ENCODE measurements at regions not wholly inside any gene's neighbourhood (a gene's known extent, or its start where the extent isn't known, plus 50 kb on each side); places are given as distances from the start of the nearest gene placed in this dataset.

- Histone ChIP-seq H3K27ac (ENCODE audit: low read depth, low read length) (no peak overlapping the region), H3K4me1 (ENCODE audit: control insufficient read depth in 1 of 2, insufficient read depth in 2 of 2, low read length in 2 of 2) (no peaks in the 10 kb centered on the region), H3K4me3 (ENCODE audit: low read depth in 1 of 2, low read length in 2 of 2) (no peak overlapping the region), H3K36me3 (ENCODE audit: control insufficient read depth in 1 of 2, insufficient read depth in 2 of 2, low read length in 2 of 2) (peaks cover 3 to 7% of the 10 kb centered on the region in 2 donors), H3K27me3 (ENCODE audit: control insufficient read depth in 1 of 2, insufficient read depth in 2 of 2, low read length in 2 of 2) (no peaks in the 10 kb centered on the region), H3K9me3 (ENCODE audit: control insufficient read depth in 1 of 2, low read length in 2 of 2) (no peaks in the 10 kb centered on the region), H3K9ac (ENCODE audit: low read depth in 1 of 2, low read length in 2 of 2) (no peak overlapping the region)
Observed at GRCh38 chr6:154898821-154899220, 96.3 kb upstream of the TIAM2 start.

GRCh38 chr6:154899824-154900463 lies 95.2 kb upstream of the TIAM2 start:
- no peaks in the 10 kb centered on the region for H3K9me3 ChIP-seq (ENCODE audit: control insufficient read depth in 1 of 2, low read length in 2 of 2)
- no peaks in the 10 kb centered on the region for H3K4me1 ChIP-seq (ENCODE audit: control insufficient read depth in 1 of 2, insufficient read depth in 2 of 2, low read length in 2 of 2)
- H3K4me3 ChIP-seq (ENCODE audit: low read depth in 1 of 2, low read length in 2 of 2): no peak overlapping the region
- no peak overlapping the region for H3K27ac ChIP-seq (ENCODE audit: low read depth, low read length)
- no peaks in the 10 kb centered on the region for H3K27me3 ChIP-seq (ENCODE audit: control insufficient read depth in 1 of 2, insufficient read depth in 2 of 2, low read length in 2 of 2)
- H3K36me3 ChIP-seq (ENCODE audit: control insufficient read depth in 1 of 2, insufficient read depth in 2 of 2, low read length in 2 of 2): peaks cover 3 to 7% of the 10 kb centered on the region in 2 donors
- H3K9ac ChIP-seq (ENCODE audit: low read depth in 1 of 2, low read length in 2 of 2): no peak overlapping the region

DNA sequence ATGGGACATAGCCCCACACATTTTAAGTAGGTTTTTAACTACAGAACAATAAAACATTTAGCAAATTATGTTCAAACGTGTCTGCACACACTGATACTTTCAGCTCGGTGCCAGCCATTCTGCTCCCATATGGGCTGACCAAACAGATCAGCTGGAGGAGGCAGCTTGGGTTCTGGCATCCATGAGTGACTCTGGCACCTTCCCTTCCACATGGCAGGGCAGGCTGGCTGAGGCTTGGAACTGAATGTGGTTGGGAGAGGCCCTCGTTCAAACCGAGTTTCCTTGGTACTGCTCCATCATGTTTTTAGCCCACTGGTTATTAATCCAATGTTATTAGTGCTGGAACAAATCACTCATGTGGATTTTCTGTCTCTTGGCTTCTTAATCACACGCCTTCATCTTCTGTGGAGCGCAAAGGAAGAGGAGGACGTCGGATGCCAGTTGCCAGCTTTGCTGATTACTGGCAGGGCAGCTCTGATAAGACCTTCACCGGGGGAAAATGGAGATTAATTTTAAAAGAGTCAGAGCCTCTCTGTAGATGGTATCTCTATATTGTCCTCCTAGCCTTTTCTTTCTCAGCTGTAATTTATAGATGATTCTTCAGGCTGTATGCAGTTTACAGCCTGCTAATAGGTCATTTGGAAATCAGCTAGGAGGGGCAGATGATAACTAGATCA lies 93.1 kb upstream of the TIAM2 start:
- no peaks in the 10 kb centered on the region for H3K27me3 ChIP-seq (ENCODE audit: control insufficient read depth in 1 of 2, insufficient read depth in 2 of 2, low read length in 2 of 2)
- H3K9ac ChIP-seq (ENCODE audit: low read depth in 1 of 2, low read length in 2 of 2): no peak overlapping the region
- H3K9me3 ChIP-seq (ENCODE audit: control insufficient read depth in 1 of 2, low read length in 2 of 2): no peaks in the 10 kb centered on the region
- peaks cover 0 to 7% of the 10 kb centered on the region in 2 donors for H3K36me3 ChIP-seq (ENCODE audit: control insufficient read depth in 1 of 2, insufficient read depth in 2 of 2, low read length in 2 of 2)
- H3K27ac ChIP-seq (ENCODE audit: low read depth, low read length): no peak overlapping the region
- H3K4me3 ChIP-seq (ENCODE audit: low read depth in 1 of 2, low read length in 2 of 2): no peak overlapping the region
- no peaks in the 10 kb centered on the region for H3K4me1 ChIP-seq (ENCODE audit: control insufficient read depth in 1 of 2, insufficient read depth in 2 of 2, low read length in 2 of 2)

DNA sequence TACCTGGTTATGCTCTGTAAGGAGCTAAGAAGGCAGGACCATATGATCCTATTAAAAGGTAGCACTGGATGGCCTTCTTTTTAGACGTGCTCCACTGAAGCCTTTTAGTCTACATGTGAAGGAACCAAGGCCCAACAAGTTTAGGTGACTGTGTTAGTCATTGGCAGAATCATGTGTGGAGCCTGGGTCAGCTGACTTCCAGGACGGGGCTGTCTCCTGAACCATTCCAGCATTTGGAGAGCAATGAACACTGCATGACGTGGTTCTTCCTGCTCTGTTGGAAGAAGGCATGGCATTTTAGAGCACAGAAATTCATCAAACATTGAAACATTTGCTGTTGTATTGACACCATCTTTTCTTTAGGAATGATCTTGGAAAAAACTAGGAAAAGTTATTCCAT lies 87.8 kb upstream of the TIAM2 start:
- Histone ChIP-seq H3K27me3 (ENCODE audit: control insufficient read depth in 1 of 2, insufficient read depth in 2 of 2, low read length in 2 of 2) (no peaks in the 10 kb centered on the region), H3K9me3 (ENCODE audit: control insufficient read depth in 1 of 2, low read length in 2 of 2) (no peaks in the 10 kb centered on the region), H3K4me1 (ENCODE audit: control insufficient read depth in 1 of 2, insufficient read depth in 2 of 2, low read length in 2 of 2) (no peaks in the 10 kb centered on the region), H3K4me3 (ENCODE audit: low read depth in 1 of 2, low read length in 2 of 2) (no peak overlapping the region), H3K36me3 (ENCODE audit: control insufficient read depth in 1 of 2, insufficient read depth in 2 of 2, low read length in 2 of 2) (peaks cover 3 to 11% of the 10 kb centered on the region in 2 donors), H3K27ac (ENCODE audit: low read depth, low read length) (no peak overlapping the region), H3K9ac (ENCODE audit: low read depth in 1 of 2, low read length in 2 of 2) (no peak overlapping the region)

- no peak overlapping the region for H3K4me3 ChIP-seq (ENCODE audit: low read depth in 1 of 2, low read length in 2 of 2)
Observed at GRCh38 chr6:154908723-154909122, 86.4 kb upstream of the TIAM2 start.

GRCh38 chr6:154909311-154909710 lies 85.8 kb upstream of the TIAM2 start:
- Histone ChIP-seq H3K9me3 (ENCODE audit: control insufficient read depth in 1 of 2, low read length in 2 of 2) (no peaks in the 10 kb centered on the region), H3K36me3 (ENCODE audit: control insufficient read depth in 1 of 2, insufficient read depth in 2 of 2, low read length in 2 of 2) (peaks cover 3 to 7% of the 10 kb centered on the region in 2 donors), H3K27me3 (ENCODE audit: control insufficient read depth in 1 of 2, insufficient read depth in 2 of 2, low read length in 2 of 2) (no peaks in the 10 kb centered on the region), H3K9ac (ENCODE audit: low read depth in 1 of 2, low read length in 2 of 2) (no peak overlapping the region), H3K4me1 (ENCODE audit: control insufficient read depth in 1 of 2, insufficient read depth in 2 of 2, low read length in 2 of 2) (no peaks in the 10 kb centered on the region), H3K27ac (ENCODE audit: low read depth, low read length) (no peak overlapping the region), H3K4me3 (ENCODE audit: low read depth in 1 of 2, low read length in 2 of 2) (no peak overlapping the region)

More at GRCh38 chr6:154908723-154909122, 86.4 kb upstream of the TIAM2 start:
- Histone ChIP-seq H3K9ac (ENCODE audit: low read depth in 1 of 2, low read length in 2 of 2) (no peak overlapping the region), H3K27me3 (ENCODE audit: control insufficient read depth in 1 of 2, insufficient read depth in 2 of 2, low read length in 2 of 2) (no peaks in the 10 kb centered on the region), H3K4me1 (ENCODE audit: control insufficient read depth in 1 of 2, insufficient read depth in 2 of 2, low read length in 2 of 2) (no peaks in the 10 kb centered on the region), H3K27ac (ENCODE audit: low read depth, low read length) (no peak overlapping the region), H3K9me3 (ENCODE audit: control insufficient read depth in 1 of 2, low read length in 2 of 2) (no peaks in the 10 kb centered on the region), H3K36me3 (ENCODE audit: control insufficient read depth in 1 of 2, insufficient read depth in 2 of 2, low read length in 2 of 2) (peaks cover 3 to 7% of the 10 kb centered on the region in 2 donors)

- Histone ChIP-seq H3K27ac (ENCODE audit: low read depth, low read length) (no peak overlapping the region), H3K36me3 (ENCODE audit: control insufficient read depth in 1 of 2, insufficient read depth in 2 of 2, low read length in 2 of 2) (peaks cover 3 to 7% of the 10 kb centered on the region in 2 donors), H3K27me3 (ENCODE audit: control insufficient read depth in 1 of 2, insufficient read depth in 2 of 2, low read length in 2 of 2) (no peaks in the 10 kb centered on the region), H3K4me1 (ENCODE audit: control insufficient read depth in 1 of 2, insufficient read depth in 2 of 2, low read length in 2 of 2) (no peaks in the 10 kb centered on the region), H3K9ac (ENCODE audit: low read depth in 1 of 2, low read length in 2 of 2) (no peak overlapping the region), H3K9me3 (ENCODE audit: control insufficient read depth in 1 of 2, low read length in 2 of 2) (no peaks in the 10 kb centered on the region), H3K4me3 (ENCODE audit: low read depth in 1 of 2, low read length in 2 of 2) (no peak overlapping the region)
Observed at GRCh38 chr6:154909821-154910220, 85.3 kb upstream of the TIAM2 start.

DNA sequence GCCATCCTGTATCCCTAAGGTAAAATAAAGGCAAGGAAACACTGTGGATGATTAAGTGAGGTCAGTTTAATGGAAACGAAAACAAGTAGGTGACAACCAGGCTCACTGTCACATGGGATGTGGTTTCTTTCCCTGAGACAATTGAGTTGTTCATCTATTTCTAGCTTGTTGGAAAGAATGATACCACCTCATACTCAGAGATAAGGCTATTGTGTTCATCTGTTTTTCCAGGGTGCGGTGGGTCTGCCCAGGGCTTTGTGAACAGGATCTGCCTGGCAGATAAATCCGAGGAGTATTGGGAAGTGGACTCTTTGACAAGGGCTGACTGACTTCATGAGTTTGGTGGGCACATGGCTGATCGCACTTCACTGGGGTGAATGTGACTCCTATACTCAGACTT lies 80.8 kb upstream of the TIAM2 start:
- Histone ChIP-seq H3K27me3 (ENCODE audit: control insufficient read depth in 1 of 2, insufficient read depth in 2 of 2, low read length in 2 of 2) (no peaks in the 10 kb centered on the region), H3K9me3 (ENCODE audit: control insufficient read depth in 1 of 2, low read length in 2 of 2) (no peaks in the 10 kb centered on the region), H3K36me3 (ENCODE audit: control insufficient read depth in 1 of 2, insufficient read depth in 2 of 2, low read length in 2 of 2) (no peaks in the 10 kb centered on the region), H3K27ac (ENCODE audit: low read depth, low read length) (no peak overlapping the region), H3K9ac (ENCODE audit: low read depth in 1 of 2, low read length in 2 of 2) (no peak overlapping the region), H3K4me3 (ENCODE audit: low read depth in 1 of 2, low read length in 2 of 2) (no peak overlapping the region), H3K4me1 (ENCODE audit: control insufficient read depth in 1 of 2, insufficient read depth in 2 of 2, low read length in 2 of 2) (no peaks in the 10 kb centered on the region)

DNA sequence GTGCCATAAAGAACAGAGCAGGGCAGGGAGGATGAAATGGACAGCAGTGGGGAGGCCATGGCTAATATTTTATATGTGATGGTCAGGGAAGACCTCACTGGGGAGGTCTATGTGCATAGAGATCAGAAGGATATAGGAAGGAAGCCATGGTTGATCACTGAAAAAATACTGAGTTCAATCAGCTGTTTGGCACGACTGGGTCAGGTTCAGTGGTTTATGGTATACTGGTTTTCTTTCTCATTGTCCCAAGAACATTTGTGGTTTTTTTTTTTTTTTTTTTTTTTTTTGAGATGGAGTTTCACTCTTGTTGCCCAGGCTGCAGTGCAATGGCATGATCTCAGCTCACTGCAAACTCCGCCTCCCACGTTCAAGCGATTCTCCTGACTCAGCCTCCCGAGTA lies 78.3 kb upstream of the TIAM2 start:
- H3K9me3 ChIP-seq (ENCODE audit: control insufficient read depth in 1 of 2, low read length in 2 of 2): no peaks in the 10 kb centered on the region
- H3K4me1 ChIP-seq (ENCODE audit: control insufficient read depth in 1 of 2, insufficient read depth in 2 of 2, low read length in 2 of 2): no peaks in the 10 kb centered on the region
- no peaks in the 10 kb centered on the region for H3K36me3 ChIP-seq (ENCODE audit: control insufficient read depth in 1 of 2, insufficient read depth in 2 of 2, low read length in 2 of 2)
- H3K27me3 ChIP-seq (ENCODE audit: control insufficient read depth in 1 of 2, insufficient read depth in 2 of 2, low read length in 2 of 2): no peaks in the 10 kb centered on the region
- H3K4me3 ChIP-seq (ENCODE audit: low read depth in 1 of 2, low read length in 2 of 2): no peak overlapping the region
- no peak overlapping the region for H3K9ac ChIP-seq (ENCODE audit: low read depth in 1 of 2, low read length in 2 of 2)
- H3K27ac ChIP-seq (ENCODE audit: low read depth, low read length): no peak overlapping the region

DNA sequence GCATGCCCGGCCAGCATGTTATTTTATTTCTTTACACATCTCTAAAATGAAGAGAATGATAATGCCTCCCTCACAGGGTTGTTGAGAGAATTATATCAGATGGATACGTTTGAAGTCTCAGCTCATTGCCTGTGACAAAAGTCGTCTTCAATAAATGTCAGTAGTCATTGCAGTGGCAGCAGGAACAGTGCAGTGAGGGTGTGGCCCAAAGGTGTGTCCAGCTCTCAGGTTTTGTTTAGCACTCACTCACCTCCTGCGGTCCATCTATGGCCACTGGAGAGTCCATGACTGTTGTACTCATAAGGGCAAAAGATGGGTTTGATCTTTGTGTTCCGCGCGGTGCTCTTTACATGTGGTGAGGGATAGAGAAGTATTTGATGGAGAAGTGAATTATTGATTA lies 77.2 kb upstream of the TIAM2 start:
- H3K27ac ChIP-seq (ENCODE audit: low read depth, low read length): no peak overlapping the region
- no peaks in the 10 kb centered on the region for H3K4me1 ChIP-seq (ENCODE audit: control insufficient read depth in 1 of 2, insufficient read depth in 2 of 2, low read length in 2 of 2)
- H3K9me3 ChIP-seq (ENCODE audit: control insufficient read depth in 1 of 2, low read length in 2 of 2): no peaks in the 10 kb centered on the region
- H3K27me3 ChIP-seq (ENCODE audit: control insufficient read depth in 1 of 2, insufficient read depth in 2 of 2, low read length in 2 of 2): no peaks in the 10 kb centered on the region
- no peaks in the 10 kb centered on the region for H3K36me3 ChIP-seq (ENCODE audit: control insufficient read depth in 1 of 2, insufficient read depth in 2 of 2, low read length in 2 of 2)
- H3K4me3 ChIP-seq (ENCODE audit: low read depth in 1 of 2, low read length in 2 of 2): no peak overlapping the region
- no peak overlapping the region for H3K9ac ChIP-seq (ENCODE audit: low read depth in 1 of 2, low read length in 2 of 2)

All from duodenal mucosa (tissue), 2 donors.